ENCODE measurements at regions not wholly inside any gene's neighbourhood (a gene's known extent, or its start where the extent isn't known, plus 50 kb on each side); places are given as distances from the start of the nearest gene placed in this dataset.

DNA sequence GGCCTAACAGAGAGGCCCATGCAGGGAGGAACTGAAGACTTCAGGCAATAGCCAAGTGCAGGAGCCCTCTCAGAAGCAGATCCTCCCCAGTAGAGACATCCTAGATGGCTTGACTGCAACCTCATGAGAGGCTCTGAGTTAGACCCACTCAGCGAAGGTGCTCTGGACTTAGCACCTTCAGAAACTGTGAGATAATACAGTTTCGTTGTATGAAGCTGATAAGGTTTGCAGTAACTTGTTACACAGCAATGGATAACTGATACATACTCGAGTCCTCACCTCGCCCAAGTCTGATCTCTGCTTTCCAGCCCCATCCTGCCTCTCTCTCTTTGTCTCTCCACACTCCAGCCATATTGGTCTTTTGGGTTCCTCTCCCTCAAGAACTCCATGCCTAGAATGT lies 136.4 kb upstream of the EEPD1 start:
- H3K9me3 ChIP-seq (replicated peaks; ENCODE audit: control insufficient read depth, low read depth, low read length), result no peaks in the 10 kb centered on the region
- H3K36me3 ChIP-seq (ENCODE audit: control insufficient read depth, insufficient read depth, low read length), result no peaks in the 10 kb centered on the region
- H3K27ac ChIP-seq (ENCODE audit: low read length), result no peak overlapping the region
- no peak for DNase-seq
- H3K4me1 ChIP-seq (ENCODE audit: control insufficient read depth, insufficient read depth, low read length), result peaks cover 4% of the 10 kb centered on the region
- no peak overlapping the region for H3K4me3 ChIP-seq (ENCODE audit: low read length)
- no peaks in the 10 kb centered on the region for H3K27me3 ChIP-seq (ENCODE audit: control insufficient read depth, insufficient read depth, low read length)
- 92% methylated on average over 2 of the region's 4 CpGs for WGBS (ENCODE audit: insufficient coverage)

DNA sequence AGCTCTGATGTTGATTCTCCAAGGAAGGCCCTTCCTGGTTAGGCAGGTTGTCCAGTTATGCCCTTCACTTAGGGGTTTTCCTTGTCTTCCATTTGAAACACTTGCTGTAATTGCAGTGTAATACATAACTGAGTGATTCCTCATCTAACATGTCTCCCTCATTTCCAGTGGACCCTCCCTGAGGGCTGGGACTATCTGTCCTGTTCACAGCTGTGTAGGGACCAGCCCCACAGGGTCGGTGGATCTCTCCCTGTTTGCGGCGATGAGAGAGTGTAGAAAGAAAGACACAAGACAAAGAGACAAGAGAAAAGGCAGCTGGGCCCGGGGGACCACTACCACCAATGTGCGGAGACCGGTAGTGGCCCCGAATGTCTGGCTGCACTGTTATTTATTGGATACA lies 135.9 kb upstream of the EEPD1 start:
- no peaks in the 10 kb centered on the region for H3K27me3 ChIP-seq (ENCODE audit: control insufficient read depth, insufficient read depth, low read length)
- WGBS (ENCODE audit: insufficient coverage), result 90% methylated on average over 7 of the region's 7 CpGs
- no peak overlapping the region for H3K27ac ChIP-seq (ENCODE audit: low read length)
- no peaks in the 10 kb centered on the region for H3K9me3 ChIP-seq (replicated peaks; ENCODE audit: control insufficient read depth, low read depth, low read length)
- H3K4me1 ChIP-seq (ENCODE audit: control insufficient read depth, insufficient read depth, low read length), result peaks cover 6% of the 10 kb centered on the region
- H3K4me3 ChIP-seq (ENCODE audit: low read length), result no peak overlapping the region
- H3K36me3 ChIP-seq (ENCODE audit: control insufficient read depth, insufficient read depth, low read length), result no peaks in the 10 kb centered on the region
- DNase-seq, result no peak

DNA sequence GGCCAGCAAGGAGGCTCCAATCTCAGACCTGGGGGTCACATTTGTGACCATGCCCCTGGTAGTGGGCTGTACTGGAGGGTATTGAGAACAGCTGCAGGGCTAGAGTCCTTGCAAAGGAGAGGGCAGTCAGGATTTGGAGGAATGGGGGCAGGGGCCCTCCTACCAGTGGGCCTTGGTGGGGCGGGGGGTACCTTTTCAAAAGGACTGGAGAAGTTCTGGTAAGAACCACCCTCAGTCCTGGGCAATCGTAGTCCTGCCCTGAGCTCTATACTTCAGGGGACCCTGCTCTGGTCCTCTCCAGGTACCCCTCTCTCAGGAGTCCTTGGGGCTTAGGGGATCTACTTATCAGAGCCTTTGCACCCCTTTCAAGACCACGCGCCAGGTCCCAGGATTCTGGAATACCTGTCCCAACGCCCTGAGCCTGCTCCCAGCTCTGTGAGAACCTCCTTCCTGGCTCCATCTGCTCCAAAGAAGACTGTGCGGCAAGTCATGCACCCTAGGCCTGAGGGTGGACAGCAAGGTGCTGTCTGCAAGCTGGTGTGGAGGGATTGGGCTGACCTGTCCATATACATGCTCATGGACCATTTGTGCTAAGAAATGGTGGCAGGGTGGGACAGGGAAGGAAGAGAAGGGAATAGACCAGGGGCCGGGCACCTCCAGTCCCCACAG lies 134.1 kb upstream of the EEPD1 start:
- DNase-seq, result no peak
- 100% methylated on average over 6 of the region's 7 CpGs for WGBS (ENCODE audit: insufficient coverage)
- no peaks in the 10 kb centered on the region for H3K27me3 ChIP-seq (ENCODE audit: control insufficient read depth, insufficient read depth, low read length)
- peaks cover 9% of the 10 kb centered on the region for H3K4me1 ChIP-seq (ENCODE audit: control insufficient read depth, insufficient read depth, low read length)
- H3K36me3 ChIP-seq (ENCODE audit: control insufficient read depth, insufficient read depth, low read length), result no peaks in the 10 kb centered on the region
- no peaks in the 10 kb centered on the region for H3K9me3 ChIP-seq (replicated peaks; ENCODE audit: control insufficient read depth, low read depth, low read length)
- H3K27ac ChIP-seq (ENCODE audit: low read length), result no peak overlapping the region
- no peak overlapping the region for H3K4me3 ChIP-seq (ENCODE audit: low read length)

- Histone ChIP-seq H3K36me3 (ENCODE audit: control insufficient read depth, insufficient read depth, low read length) (no peaks in the 10 kb centered on the region), H3K4me1 (ENCODE audit: control insufficient read depth, insufficient read depth, low read length) (peaks cover 9% of the 10 kb centered on the region), H3K27me3 (ENCODE audit: control insufficient read depth, insufficient read depth, low read length) (no peaks in the 10 kb centered on the region), H3K9me3 (replicated peaks; ENCODE audit: control insufficient read depth, low read depth, low read length) (no peaks in the 10 kb centered on the region), H3K4me3 (ENCODE audit: low read length) (no peak overlapping the region), H3K27ac (ENCODE audit: low read length) (no peak overlapping the region)
- DNase-seq, result no peak
- WGBS (ENCODE audit: insufficient coverage), result 96% methylated on average over 4 of the region's 4 CpGs
Measured at GRCh38 chr7:36019538-36019937, 133.5 kb upstream of the EEPD1 start.

DNA sequence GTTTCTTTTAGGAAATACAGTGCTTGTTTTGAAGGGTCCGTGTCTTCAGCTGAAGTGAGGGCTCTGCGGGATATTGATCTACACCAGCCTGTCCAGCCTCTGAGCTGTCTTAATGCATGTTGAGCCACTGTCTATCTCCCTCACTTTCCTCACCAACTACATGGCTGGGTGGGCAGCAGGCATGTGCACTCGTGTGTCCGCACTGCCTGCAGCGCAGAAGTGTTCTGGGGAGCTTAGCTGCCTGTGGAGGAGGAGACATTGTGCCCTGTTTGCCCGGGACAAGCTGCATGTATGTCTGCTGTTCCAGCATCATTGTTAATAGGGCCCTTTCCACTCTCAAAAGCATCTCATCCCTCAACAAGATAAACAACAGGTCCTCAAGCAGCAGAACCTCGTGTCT lies 133.1 kb upstream of the EEPD1 start:
- Histone ChIP-seq H3K4me1 (ENCODE audit: control insufficient read depth, insufficient read depth, low read length) (peaks cover 9% of the 10 kb centered on the region), H3K36me3 (ENCODE audit: control insufficient read depth, insufficient read depth, low read length) (no peaks in the 10 kb centered on the region), H3K4me3 (ENCODE audit: low read length) (no peak overlapping the region), H3K27me3 (ENCODE audit: control insufficient read depth, insufficient read depth, low read length) (no peaks in the 10 kb centered on the region), H3K27ac (ENCODE audit: low read length) (no peak overlapping the region), H3K9me3 (replicated peaks; ENCODE audit: control insufficient read depth, low read depth, low read length) (no peaks in the 10 kb centered on the region)
- no peak for DNase-seq
- 100% methylated on average over 1 of the region's 7 CpGs for WGBS (ENCODE audit: insufficient coverage)

DNA sequence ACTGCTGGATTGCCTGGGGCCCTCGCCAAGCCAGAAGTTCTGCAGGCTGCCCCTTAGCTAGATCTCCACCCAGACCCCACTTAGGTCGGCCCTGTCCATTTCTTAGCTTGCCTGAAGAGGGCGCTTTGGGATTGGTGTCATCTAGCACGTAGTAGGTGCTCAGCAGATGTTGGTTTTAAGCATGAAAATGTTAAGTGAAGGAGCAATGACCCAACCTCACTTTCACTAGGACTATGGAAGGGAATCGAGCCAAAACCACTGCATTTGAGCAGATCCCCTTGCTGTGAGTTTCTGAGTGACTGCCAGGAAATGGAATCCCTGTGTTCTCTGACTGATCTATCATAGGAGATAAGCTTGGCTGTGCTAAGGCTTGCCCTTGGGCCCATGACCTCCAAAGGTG lies 131.7 kb upstream of the EEPD1 start:
- H3K4me1 ChIP-seq (ENCODE audit: control insufficient read depth, insufficient read depth, low read length), result peaks cover 9% of the 10 kb centered on the region
- 20% methylated on average over 2 of the region's 5 CpGs for WGBS (ENCODE audit: insufficient coverage)
- no peak overlapping the region for H3K4me3 ChIP-seq (ENCODE audit: low read length)
- H3K27ac ChIP-seq (ENCODE audit: low read length), result no peak overlapping the region
- H3K36me3 ChIP-seq (ENCODE audit: control insufficient read depth, insufficient read depth, low read length), result no peaks in the 10 kb centered on the region
- no peak for DNase-seq
- no peaks in the 10 kb centered on the region for H3K9me3 ChIP-seq (replicated peaks; ENCODE audit: control insufficient read depth, low read depth, low read length)
- no peaks in the 10 kb centered on the region for H3K27me3 ChIP-seq (ENCODE audit: control insufficient read depth, insufficient read depth, low read length)

GRCh38 chr7:36021917-36022550 lies 131.0 kb upstream of the EEPD1 start:
- no peak overlapping the region for H3K27ac ChIP-seq (ENCODE audit: low read length)
- H3K36me3 ChIP-seq (ENCODE audit: control insufficient read depth, insufficient read depth, low read length), result no peaks in the 10 kb centered on the region
- WGBS (ENCODE audit: insufficient coverage), result 33% methylated on average over 9 of the region's 11 CpGs
- peak; percentile 86 for DNase-seq
- no peaks in the 10 kb centered on the region for H3K27me3 ChIP-seq (ENCODE audit: control insufficient read depth, insufficient read depth, low read length)
- H3K9me3 ChIP-seq (replicated peaks; ENCODE audit: control insufficient read depth, low read depth, low read length), result no peaks in the 10 kb centered on the region
- H3K4me1 ChIP-seq (ENCODE audit: control insufficient read depth, insufficient read depth, low read length), result peaks cover 9% of the 10 kb centered on the region
- H3K4me3 ChIP-seq (ENCODE audit: low read length), result no peak overlapping the region

DNA sequence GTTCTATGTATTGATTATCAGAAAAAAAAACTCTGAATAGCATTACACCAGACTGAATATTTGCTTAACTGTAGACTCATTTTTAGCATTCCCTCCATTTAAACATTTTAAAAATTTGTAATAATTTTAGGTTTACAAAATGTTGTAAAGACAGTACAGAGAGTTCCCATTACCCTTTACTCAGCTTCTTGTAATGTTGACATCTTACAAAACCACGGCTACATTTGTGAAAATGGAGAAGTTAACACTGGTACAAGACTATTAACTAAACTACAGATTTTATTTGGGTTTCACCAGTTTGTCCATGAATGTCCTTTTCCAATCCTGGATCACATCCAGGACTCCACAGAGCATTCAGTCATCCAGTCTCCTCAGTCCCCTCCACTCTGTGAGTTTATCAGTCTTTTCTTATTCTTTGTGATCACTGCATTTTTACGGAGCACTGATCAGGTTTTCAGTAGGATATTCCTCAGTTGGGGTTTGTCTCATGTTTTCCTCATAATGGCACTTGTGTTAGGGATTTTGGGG lies 130.0 kb upstream of the EEPD1 start:
- Histone ChIP-seq H3K27ac (ENCODE audit: low read length) (no peak overlapping the region), H3K27me3 (ENCODE audit: control insufficient read depth, insufficient read depth, low read length) (no peaks in the 10 kb centered on the region)
- WGBS (ENCODE audit: insufficient coverage), result no CpG with 5 or more reads among the region's 2 CpGs

DNA sequence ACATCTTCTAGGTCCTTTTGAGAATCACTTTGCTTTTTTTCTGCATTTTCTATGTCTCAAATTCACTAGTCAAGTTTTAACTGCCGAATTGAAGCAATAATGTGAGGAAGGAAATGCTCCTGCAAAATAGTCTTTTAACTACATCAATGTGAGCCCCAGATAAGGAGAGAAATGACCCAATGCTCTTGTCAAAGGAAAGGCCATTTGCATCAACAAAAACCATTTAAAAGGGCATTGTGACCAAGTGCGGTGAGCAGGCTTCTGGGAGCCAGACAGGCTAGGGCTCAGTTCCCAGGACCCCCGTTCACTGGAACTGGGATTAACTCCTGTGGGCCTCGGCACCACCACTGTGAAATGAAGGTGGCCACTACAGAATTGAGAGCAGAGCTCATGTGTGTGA lies 127.9 kb upstream of the EEPD1 start:
- WGBS (ENCODE audit: insufficient coverage), result 67% methylated on average over 3 of the region's 4 CpGs
- Histone ChIP-seq H3K4me3 (ENCODE audit: low read length) (no peak overlapping the region), H3K9me3 (replicated peaks; ENCODE audit: control insufficient read depth, low read depth, low read length) (no peaks in the 10 kb centered on the region), H3K36me3 (ENCODE audit: control insufficient read depth, insufficient read depth, low read length) (no peaks in the 10 kb centered on the region), H3K27me3 (ENCODE audit: control insufficient read depth, insufficient read depth, low read length) (no peaks in the 10 kb centered on the region), H3K4me1 (ENCODE audit: control insufficient read depth, insufficient read depth, low read length) (peaks cover 17% of the 10 kb centered on the region), H3K27ac (ENCODE audit: low read length) (no peak overlapping the region)
- no peak for DNase-seq

More for the DNA sequence above, 130.0 kb upstream of the EEPD1 start:
- Histone ChIP-seq H3K4me3 (ENCODE audit: low read length) (no peak overlapping the region), H3K9me3 (replicated peaks; ENCODE audit: control insufficient read depth, low read depth, low read length) (no peaks in the 10 kb centered on the region), H3K4me1 (ENCODE audit: control insufficient read depth, insufficient read depth, low read length) (peaks cover 9% of the 10 kb centered on the region), H3K36me3 (ENCODE audit: control insufficient read depth, insufficient read depth, low read length) (no peaks in the 10 kb centered on the region)
- no peak for DNase-seq

GRCh38 chr7:36029311-36029710 lies 123.7 kb upstream of the EEPD1 start:
- Histone ChIP-seq H3K4me3 (ENCODE audit: low read length) (no peak overlapping the region), H3K27me3 (ENCODE audit: control insufficient read depth, insufficient read depth, low read length) (peaks cover 2% of the 10 kb centered on the region), H3K36me3 (ENCODE audit: control insufficient read depth, insufficient read depth, low read length) (no peaks in the 10 kb centered on the region), H3K4me1 (ENCODE audit: control insufficient read depth, insufficient read depth, low read length) (peaks cover 12% of the 10 kb centered on the region), H3K9me3 (replicated peaks; ENCODE audit: control insufficient read depth, low read depth, low read length) (no peaks in the 10 kb centered on the region), H3K27ac (ENCODE audit: low read length) (no peak overlapping the region)
- DNase-seq, result no peak
- 14% methylated on average over 1 of the region's 4 CpGs for WGBS (ENCODE audit: insufficient coverage)
